HG03159 (cell line): ENCODE measurements at regions not wholly inside any gene's neighbourhood (a gene's known extent, or its start where the extent isn't known, plus 50 kb on each side); places are given as distances from the start of the nearest gene placed in this dataset.
"Not testable (repeated sequence)": the region's sequence is repeated elsewhere in the genome, so short reads cannot be mapped to it uniquely, and the experiment has no call there.

Experiments
- ATAC-seq: cut with Tn5 transposase; IDR thresholded peaks from one replicate; pipeline ENCODE4 v1.9.1; 2021; ENCODE audit warnings: mild to moderate bottlenecking, moderate library complexity; ENCODE audit not compliant: unreplicated experiment

- ATAC-seq = no peak
These were observed 129.5 kb downstream of the TSEN15 start for GRCh38 chr1:184181044-184181443.

GRCh38 chr1:184183919-184184318 lies 132.4 kb downstream of the TSEN15 start:
- no peak for ATAC-seq

GRCh38 chr1:184184614-184185013 lies 133.1 kb downstream of the TSEN15 start:
- not testable (repeated sequence) for ATAC-seq

- ATAC-seq = no peak
These were observed 133.8 kb downstream of the TSEN15 start for GRCh38 chr1:184185347-184185746.

- ATAC-seq = no peak
These were observed 134.6 kb downstream of the TSEN15 start for GRCh38 chr1:184186167-184186566.

- ATAC-seq = no peak
These were observed 135.6 kb downstream of the TSEN15 start for GRCh38 chr1:184187097-184187496.

GRCh38 chr1:184188037-184188436 lies 136.5 kb downstream of the TSEN15 start:
- ATAC-seq = no peak

- ATAC-seq = no peak
These were observed 137.8 kb downstream of the TSEN15 start for GRCh38 chr1:184189361-184189760.

GRCh38 chr1:184190616-184191015 lies 139.1 kb downstream of the TSEN15 start:
- no peak for ATAC-seq

- ATAC-seq = no peak
These were observed 139.7 kb downstream of the TSEN15 start for GRCh38 chr1:184191181-184191621.

GRCh38 chr1:184192796-184193195 lies 141.3 kb downstream of the TSEN15 start:
- no peak for ATAC-seq

- ATAC-seq = no peak
These were observed 141.9 kb downstream of the TSEN15 start for GRCh38 chr1:184193451-184193850.

- ATAC-seq = no peak
These were observed 142.7 kb downstream of the TSEN15 start for GRCh38 chr1:184194236-184194635.

GRCh38 chr1:184195722-184196121 lies 144.2 kb downstream of the TSEN15 start:
- not testable (repeated sequence) for ATAC-seq

- no peak for ATAC-seq
These were observed 146.3 kb downstream of the TSEN15 start for GRCh38 chr1:184197831-184198230.

GRCh38 chr1:184199036-184199435 lies 147.5 kb downstream of the TSEN15 start:
- ATAC-seq = no peak

- ATAC-seq = no peak
These were observed 148.0 kb downstream of the TSEN15 start for GRCh38 chr1:184199438-184200085.

- ATAC-seq = no peak
These were observed 157.1 kb downstream of the TSEN15 start for GRCh38 chr1:184208622-184209021.

GRCh38 chr1:184210031-184210430 lies 158.5 kb downstream of the TSEN15 start:
- no peak for ATAC-seq

GRCh38 chr1:184210862-184211261 lies 159.3 kb downstream of the TSEN15 start:
- ATAC-seq = no peak

GRCh38 chr1:184212649-184213314 lies 161.3 kb downstream of the TSEN15 start:
- ATAC-seq = no peak

GRCh38 chr1:184214128-184214527 lies 162.6 kb downstream of the TSEN15 start:
- no peak for ATAC-seq
